Nephron (organoid): ENCODE measurements at regions not wholly inside any gene's neighbourhood (a gene's known extent, or its start where the extent isn't known, plus 50 kb on each side); places are given as distances from the start of the nearest gene placed in this dataset.

Experiments used
- H3K27ac Mint-ChIP-seq, 3 experiments: 2 replicates each; pipeline ENCODE4 v1.8.0; 2020; ENCODE audit warnings: mixed read lengths in 3 of 3, mild to moderate bottlenecking in 2 of 3, moderate library complexity in 1 of 3
- H3K27me3 Mint-ChIP-seq: 2 replicates; pipeline ENCODE4 v1.8.0; 2021; ENCODE audit warnings: low read depth, mild to moderate bottlenecking, moderate library complexity, mixed read lengths
- H3K36me3 Mint-ChIP-seq: 2 replicates; pipeline ENCODE4 v1.8.0; 2020; ENCODE audit warnings: low read depth, mixed read lengths
- H3K4me1 Mint-ChIP-seq: 2 replicates; pipeline ENCODE4 v1.8.0; 2020; ENCODE audit warnings: mixed read lengths
- H3K4me3 Mint-ChIP-seq, 3 experiments: 2 replicates each; pipeline ENCODE4 v1.8.0; 2020; ENCODE audit warnings: mild to moderate bottlenecking in 3 of 3, mixed read lengths in 3 of 3, moderate library complexity in 2 of 3
- H3K9me3 Mint-ChIP-seq: 2 replicates; pipeline ENCODE4 v1.8.0; 2020; ENCODE audit warnings: mixed read lengths
- CTCF ChIP-seq, 3 experiments: fragments of 200-600 bp; sonication (generic); IDR thresholded peaks; one replicate each; pipeline ENCODE4 v1.5.0; 2021; ENCODE audit warnings: antibody characterized with exemption in 3 of 3; ENCODE audit not compliant: unreplicated experiment in 3 of 3

DNA sequence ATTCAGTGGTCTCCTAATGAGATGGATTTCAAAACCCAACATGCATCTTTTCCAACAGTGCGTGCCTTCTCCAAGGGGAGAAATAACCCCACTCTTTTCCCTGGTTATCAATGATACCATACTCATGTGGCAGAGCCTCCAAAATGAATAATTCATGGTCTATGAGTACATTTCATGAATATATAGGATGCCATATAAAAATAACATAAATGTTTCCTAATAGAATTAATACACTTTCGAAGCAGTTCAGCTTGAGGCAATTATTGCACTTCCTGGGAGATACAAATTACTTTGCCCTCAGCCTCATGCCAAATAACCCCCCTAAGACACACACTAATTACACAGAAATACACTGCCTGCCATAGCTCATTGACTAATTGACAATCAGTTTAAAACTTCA, 318.6 kb downstream of the ZSWIM6 start:
- Mint-ChIP-seq H3K4me1 (peaks cover 22% of the 10 kb centered on the region), H3K4me3 (no peak overlapping the region), H3K27ac (no peak overlapping the region), H3K27me3 (no peaks in the 10 kb centered on the region), H3K9me3 (no peaks in the 10 kb centered on the region), H3K36me3 (no peaks in the 10 kb centered on the region)
- no peak for TF ChIP-seq CTCF (IDR thresholded peaks at IDR 0.05; ENCODE audit: unreplicated experiment in 3 of 3)

DNA sequence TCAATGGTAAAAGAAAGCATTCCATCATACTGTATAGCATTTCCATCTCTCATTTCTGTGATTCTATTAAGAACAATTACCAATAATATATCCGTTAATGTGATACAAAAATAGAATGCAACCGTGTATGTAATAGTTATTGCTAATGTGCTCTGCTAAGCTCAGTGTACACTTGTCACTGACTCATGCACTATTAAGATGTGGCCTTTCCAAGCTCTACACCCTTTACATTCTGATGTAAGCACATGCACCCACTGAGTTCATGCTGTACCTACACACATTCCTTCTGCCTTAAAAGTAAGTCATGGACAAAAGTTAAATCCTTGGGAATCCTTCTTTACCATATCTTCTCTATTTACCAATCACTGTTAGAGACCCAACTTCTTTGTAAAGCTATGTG, 319.1 kb downstream of the ZSWIM6 start:
- no peaks in the 10 kb centered on the region for H3K36me3 Mint-ChIP-seq
- no peak for TF ChIP-seq CTCF (IDR thresholded peaks at IDR 0.05; ENCODE audit: unreplicated experiment in 3 of 3)
- no peaks in the 10 kb centered on the region for H3K9me3 Mint-ChIP-seq
- no peak overlapping the region for H3K27ac Mint-ChIP-seq
- H3K27me3 Mint-ChIP-seq: no peaks in the 10 kb centered on the region
- no peak overlapping the region for H3K4me3 Mint-ChIP-seq
- H3K4me1 Mint-ChIP-seq: peaks cover 22% of the 10 kb centered on the region

DNA sequence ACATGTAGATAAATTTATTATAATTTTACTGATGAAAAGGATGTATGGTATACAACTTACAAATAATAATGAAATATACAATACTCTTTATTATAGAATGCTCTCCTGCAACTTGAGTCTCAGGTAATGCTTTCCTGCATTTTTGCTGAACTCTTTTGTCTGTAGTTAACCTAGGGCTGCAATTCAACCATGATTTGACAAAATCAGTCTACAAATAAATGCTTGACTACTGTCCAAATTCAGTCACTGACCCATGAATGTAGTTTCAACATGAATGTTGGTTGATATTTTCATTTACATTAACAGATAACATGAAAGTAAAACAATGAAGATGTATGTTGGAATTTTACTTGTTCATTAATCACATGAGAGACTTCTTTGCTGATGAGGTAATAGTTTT, 320.9 kb downstream of the ZSWIM6 start:
- Mint-ChIP-seq H3K9me3 (no peaks in the 10 kb centered on the region), H3K4me1 (peaks cover 39% of the 10 kb centered on the region), H3K4me3 (no peak overlapping the region), H3K36me3 (no peaks in the 10 kb centered on the region), H3K27me3 (no peaks in the 10 kb centered on the region), H3K27ac (peak overlapping the region in 2 of 3 experiments; percentile 18 to 21)
- TF ChIP-seq CTCF (IDR thresholded peaks at IDR 0.05; ENCODE audit: unreplicated experiment in 3 of 3): no peak

GRCh38 chr5:61653807-61654580, 321.9 kb downstream of the ZSWIM6 start:
- Mint-ChIP-seq H3K36me3 (no peaks in the 10 kb centered on the region), H3K4me3 (no peak overlapping the region), H3K27ac (no peak overlapping the region), H3K9me3 (no peaks in the 10 kb centered on the region), H3K27me3 (peaks cover 6% of the 10 kb centered on the region), H3K4me1 (peaks cover 44% of the 10 kb centered on the region)
- TF ChIP-seq CTCF (IDR thresholded peaks at IDR 0.05; ENCODE audit: unreplicated experiment in 3 of 3): no peak

DNA sequence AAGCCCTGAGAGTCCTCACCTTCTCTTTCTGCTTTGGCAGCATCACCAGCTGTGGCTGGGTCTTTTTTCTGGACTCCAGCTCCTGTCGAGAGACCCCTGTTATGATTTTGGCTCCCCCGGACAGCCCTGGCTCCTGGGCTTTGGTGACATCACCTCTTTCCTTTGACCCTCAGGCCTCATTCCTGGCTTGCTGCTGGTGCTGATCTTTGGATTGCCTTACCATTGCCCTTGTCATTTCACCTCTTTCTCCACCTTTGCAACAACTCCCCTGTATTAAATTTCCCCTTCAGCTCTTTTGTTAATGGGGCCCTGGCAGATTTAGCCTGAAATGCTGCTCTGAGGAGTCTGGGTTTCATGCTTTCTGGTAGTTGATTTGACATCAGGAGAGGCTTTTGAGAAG, 322.8 kb downstream of the ZSWIM6 start:
- Mint-ChIP-seq H3K4me3 (no peak overlapping the region), H3K9me3 (no peaks in the 10 kb centered on the region), H3K27ac (peak overlapping the region in 2 of 3 experiments; percentile 19 to 23), H3K27me3 (peaks cover 8% of the 10 kb centered on the region), H3K36me3 (no peaks in the 10 kb centered on the region), H3K4me1 (peaks cover 49% of the 10 kb centered on the region)
- TF ChIP-seq CTCF (IDR thresholded peaks at IDR 0.05; ENCODE audit: unreplicated experiment in 3 of 3): no peak

DNA sequence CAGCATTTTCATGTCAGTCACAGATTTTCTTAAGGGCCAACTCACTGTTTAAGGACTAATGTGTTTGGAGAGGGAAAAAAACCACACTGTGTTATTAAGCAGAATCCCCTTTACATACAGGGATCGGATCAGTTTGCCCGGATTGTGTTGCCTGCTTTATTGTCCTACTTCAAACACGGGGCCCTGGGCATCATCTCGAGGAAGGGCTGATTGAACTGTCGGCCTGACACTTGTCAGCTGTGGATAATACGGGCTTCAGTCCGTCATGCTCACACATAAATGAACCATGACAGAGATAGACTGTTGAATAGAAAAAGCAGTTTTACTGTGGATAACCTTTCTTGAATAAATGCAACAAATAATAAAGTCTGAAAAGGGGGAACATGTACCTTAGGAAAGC, 325.0 kb downstream of the ZSWIM6 start:
- Mint-ChIP-seq H3K36me3 (no peaks in the 10 kb centered on the region), H3K27ac (peak overlapping the region; percentile 35 to 79 (median 65))
- no peak for TF ChIP-seq CTCF (IDR thresholded peaks at IDR 0.05; ENCODE audit: unreplicated experiment in 3 of 3)

More for the DNA sequence above, 325.0 kb downstream of the ZSWIM6 start:
- peaks cover 26% of the 10 kb centered on the region for H3K27me3 Mint-ChIP-seq
- peak overlapping the region in 1 of 3 experiments; percentile 21 for H3K4me3 Mint-ChIP-seq
- H3K9me3 Mint-ChIP-seq: no peaks in the 10 kb centered on the region
- peaks cover 47% of the 10 kb centered on the region for H3K4me1 Mint-ChIP-seq
